Naive B cell (primary cell): ENCODE measurements at regions not wholly inside any gene's neighbourhood (a gene's known extent, or its start where the extent isn't known, plus 50 kb on each side); places are given as distances from the start of the nearest gene placed in this dataset.

ENCODE experiments used
- ATAC-seq, 2 donors: fragments of 150-1000 bp; cut with Tn5 transposase; 2 replicates each; pipeline ENCODE4 v1.10.0; 2021; ENCODE audit warnings: low read depth in 2 of 2, mild to moderate bottlenecking in 2 of 2, moderate library complexity in 2 of 2
- DNase-seq: peaks from one replicate; pipeline ENCODE4 v3.0.0; 2022
- H3K27ac Mint-ChIP-seq, 6 donors: one replicate each; pipeline ENCODE4 v1.8.0; 2020 to 2022; ENCODE audit warnings: mild to moderate bottlenecking in 6 of 6, mixed read lengths in 6 of 6, moderate library complexity in 5 of 6, inconsistent platforms in 2 of 6
- H3K27me3 Mint-ChIP-seq, 3 donors: one replicate each; pipeline ENCODE4 v1.8.0; 2021 to 2022; ENCODE audit warnings: mixed read lengths in 3 of 3, mild to moderate bottlenecking in 1 of 3
- H3K36me3 Mint-ChIP-seq, 2 donors: one replicate each; pipeline ENCODE4 v1.8.0; 2020 to 2022; ENCODE audit warnings: mixed read lengths in 2 of 2, inconsistent platforms in 1 of 2, mild to moderate bottlenecking in 1 of 2
- H3K4me1 Mint-ChIP-seq, 3 donors: one replicate each; pipeline ENCODE4 v1.8.0; 2020 to 2022; ENCODE audit warnings: mixed read lengths in 3 of 3, inconsistent platforms in 1 of 3, mild to moderate bottlenecking in 1 of 3, moderate library complexity in 1 of 3
- H3K4me3 Mint-ChIP-seq, 8 donors: one replicate each; pipeline ENCODE4 v1.8.0; 2020 to 2022; ENCODE audit warnings: mild to moderate bottlenecking in 8 of 8, mixed read lengths in 8 of 8, moderate library complexity in 8 of 8, inconsistent platforms in 2 of 8
- H3K9me3 Mint-ChIP-seq, 7 donors: one replicate each; pipeline ENCODE4 v1.8.0; 2020 to 2022; ENCODE audit warnings: mixed read lengths in 7 of 7, mild to moderate bottlenecking in 5 of 7, inconsistent platforms in 2 of 7, moderate library complexity in 1 of 7

DNA sequence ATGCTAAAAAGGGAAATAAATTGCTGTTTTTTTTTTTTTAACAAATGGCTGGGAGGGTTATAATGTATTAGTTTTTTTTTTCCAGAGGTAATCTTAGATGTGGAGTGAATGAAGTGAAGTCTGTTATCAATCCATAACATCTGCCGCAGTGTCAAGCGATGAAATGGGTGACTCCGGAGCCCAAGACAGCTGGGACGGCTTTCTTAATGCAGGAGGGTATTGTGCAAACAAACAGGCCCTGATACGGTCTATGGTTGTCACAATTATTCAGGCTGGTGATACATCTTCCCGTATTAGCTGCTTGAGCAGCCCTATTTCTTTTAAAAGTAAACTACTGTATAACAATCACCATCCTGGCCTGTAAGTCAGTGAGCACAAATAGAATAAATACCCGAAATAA, 1231.2 kb downstream of the GATA3 start:
- Mint-ChIP-seq H3K27me3 (peaks cover 8 to 20% (median 11%) of the 10 kb centered on the region in 3 donors), H3K27ac (no peak overlapping the region), H3K9me3 (peaks cover 0 to 2% (median 0%) of the 10 kb centered on the region in 7 donors), H3K36me3 (no peaks in the 10 kb centered on the region), H3K4me3 (no peak overlapping the region), H3K4me1 (no peaks in the 10 kb centered on the region)
- ATAC-seq: no peak
- no peak for DNase-seq

DNA sequence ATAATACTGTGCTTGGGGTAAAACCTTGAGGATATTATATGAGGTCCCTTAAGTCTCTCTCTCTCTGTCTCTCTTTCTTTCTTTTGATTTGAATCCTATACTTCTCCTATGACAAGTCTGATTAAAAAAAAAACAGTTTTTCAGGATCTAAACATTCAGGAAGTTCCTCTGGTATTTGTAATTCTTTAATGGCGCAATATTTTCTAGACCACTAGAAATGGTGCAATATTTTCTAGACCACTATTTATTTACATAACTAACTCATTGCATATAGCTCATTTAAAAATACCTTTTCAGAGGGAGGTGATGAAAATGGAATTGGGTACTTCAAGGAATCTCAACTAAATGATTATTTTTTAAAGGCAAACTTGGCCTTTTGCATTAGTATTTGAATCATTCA, 1235.3 kb downstream of the GATA3 start:
- no peak overlapping the region for H3K27ac Mint-ChIP-seq
- H3K27me3 Mint-ChIP-seq: peaks cover 8 to 14% (median 11%) of the 10 kb centered on the region in 3 donors
- peaks cover 0 to 2% (median 0%) of the 10 kb centered on the region in 7 donors for H3K9me3 Mint-ChIP-seq
- no peak for DNase-seq
- no peak for ATAC-seq
- no peak overlapping the region for H3K4me3 Mint-ChIP-seq
- H3K36me3 Mint-ChIP-seq: no peaks in the 10 kb centered on the region
- H3K4me1 Mint-ChIP-seq: peaks cover 0 to 6% (median 0%) of the 10 kb centered on the region in 3 donors

DNA sequence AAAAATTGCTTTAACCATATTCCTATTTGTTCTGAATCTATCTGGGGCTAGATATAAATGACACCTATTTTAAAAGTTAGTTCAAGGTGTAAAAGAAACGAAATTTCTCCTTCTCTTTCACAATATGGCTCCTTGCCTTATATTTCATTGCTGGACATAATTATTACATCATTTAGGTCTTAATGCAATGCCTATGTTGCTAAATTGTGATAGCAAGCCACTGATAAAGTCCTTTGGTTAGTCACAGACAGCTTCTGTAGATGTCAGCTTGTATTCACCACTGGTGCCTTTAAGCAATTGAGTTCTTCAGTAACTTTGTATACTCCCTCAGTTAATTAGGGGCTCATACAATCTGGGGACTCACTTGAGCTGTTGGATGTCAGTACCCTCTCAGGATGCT, 1236.6 kb downstream of the GATA3 start:
- ATAC-seq (no peak), DNase-seq (no peak)
- no peak overlapping the region for H3K27ac Mint-ChIP-seq
- H3K9me3 Mint-ChIP-seq: peaks cover 0 to 2% (median 0%) of the 10 kb centered on the region in 7 donors
- H3K27me3 Mint-ChIP-seq: peaks cover 8 to 14% (median 11%) of the 10 kb centered on the region in 3 donors
- peaks cover 0 to 11% (median 5%) of the 10 kb centered on the region in 3 donors for H3K4me1 Mint-ChIP-seq
- no peaks in the 10 kb centered on the region for H3K36me3 Mint-ChIP-seq
- H3K4me3 Mint-ChIP-seq: no peak overlapping the region

DNA sequence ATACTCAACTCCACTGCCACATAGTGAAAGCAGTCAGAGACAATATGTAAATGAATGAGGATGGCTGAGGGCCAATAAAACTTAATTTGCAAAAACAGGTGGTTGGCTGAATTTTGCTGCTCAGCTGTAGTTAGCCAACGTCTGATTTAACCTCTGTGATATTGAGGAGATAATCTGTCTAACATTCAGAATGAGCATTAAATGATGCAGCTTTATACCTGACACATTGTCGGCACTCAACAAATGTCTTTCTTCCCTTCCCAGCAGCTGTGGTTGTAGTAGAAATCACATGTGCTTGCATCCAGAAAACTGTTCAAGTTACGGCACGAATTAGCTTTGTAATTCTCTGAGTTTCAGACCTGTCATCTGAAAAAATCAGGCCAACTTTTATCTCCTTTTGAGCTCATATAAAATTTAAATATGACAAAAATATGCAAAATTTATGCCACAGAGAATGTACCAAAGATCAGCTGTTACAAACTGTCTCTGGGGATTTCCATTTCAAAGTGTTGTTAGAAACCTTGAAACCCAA, 1239.7 kb downstream of the GATA3 start:
- ATAC-seq (no peak), DNase-seq (no peak)
- H3K27me3 Mint-ChIP-seq: peaks cover 0 to 5% (median 0%) of the 10 kb centered on the region in 3 donors
- H3K4me1 Mint-ChIP-seq: peaks cover 0 to 11% (median 5%) of the 10 kb centered on the region in 3 donors
- H3K36me3 Mint-ChIP-seq: no peaks in the 10 kb centered on the region
- no peaks in the 10 kb centered on the region for H3K9me3 Mint-ChIP-seq
- H3K4me3 Mint-ChIP-seq: no peak overlapping the region
- no peak overlapping the region for H3K27ac Mint-ChIP-seq

DNA sequence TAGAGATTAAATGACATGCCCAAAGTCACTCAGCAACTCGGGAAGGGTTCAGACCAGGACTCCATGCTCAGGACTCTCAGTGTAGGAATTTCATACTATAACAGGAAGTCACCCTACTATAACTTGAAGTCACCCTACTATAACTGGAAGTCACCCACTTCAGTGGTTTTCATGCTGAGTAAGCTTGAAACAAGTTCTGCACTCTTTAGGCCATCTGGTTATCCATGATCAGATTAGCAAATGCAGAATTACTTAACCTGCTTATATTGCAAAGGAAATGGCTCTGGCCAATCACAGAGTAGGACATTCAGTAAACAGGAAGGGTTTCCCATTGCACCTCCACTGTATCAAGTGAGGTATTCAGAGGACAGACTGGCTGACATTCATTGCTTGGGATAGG, 1240.4 kb downstream of the GATA3 start:
- Mint-ChIP-seq H3K4me3 (no peak overlapping the region), H3K36me3 (no peaks in the 10 kb centered on the region), H3K27ac (no peak overlapping the region), H3K4me1 (peaks cover 0 to 11% (median 5%) of the 10 kb centered on the region in 3 donors), H3K9me3 (no peaks in the 10 kb centered on the region), H3K27me3 (peaks cover 0 to 7% (median 0%) of the 10 kb centered on the region in 3 donors)
- ATAC-seq (peak in 1 of 2 donors; percentile 18), DNase-seq (no peak)

DNA sequence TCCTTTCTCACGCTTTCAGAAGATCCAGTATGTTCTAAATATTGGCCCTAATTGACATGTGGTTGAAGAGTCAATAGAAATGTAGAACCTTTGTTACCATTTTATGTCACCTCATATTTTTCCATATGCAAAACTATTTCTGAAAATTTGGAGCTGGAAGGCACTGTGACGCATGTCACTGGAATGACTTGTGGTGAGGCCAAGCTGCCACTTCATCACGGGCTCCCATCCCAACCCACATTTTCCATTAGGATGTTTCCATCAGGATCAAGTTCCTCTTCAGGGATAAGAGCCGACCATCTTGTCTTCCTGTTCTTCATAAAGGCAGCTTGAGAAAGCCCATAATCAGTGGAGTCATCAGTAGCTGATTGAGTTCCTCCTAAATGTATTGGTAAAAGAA, 1241.7 kb downstream of the GATA3 start:
- Mint-ChIP-seq H3K9me3 (no peaks in the 10 kb centered on the region), H3K27me3 (peaks cover 0 to 7% (median 0%) of the 10 kb centered on the region in 3 donors), H3K4me3 (no peak overlapping the region), H3K36me3 (no peaks in the 10 kb centered on the region), H3K27ac (no peak overlapping the region), H3K4me1 (peaks cover 0 to 11% (median 5%) of the 10 kb centered on the region in 3 donors)
- ATAC-seq (no peak), DNase-seq (no peak)

DNA sequence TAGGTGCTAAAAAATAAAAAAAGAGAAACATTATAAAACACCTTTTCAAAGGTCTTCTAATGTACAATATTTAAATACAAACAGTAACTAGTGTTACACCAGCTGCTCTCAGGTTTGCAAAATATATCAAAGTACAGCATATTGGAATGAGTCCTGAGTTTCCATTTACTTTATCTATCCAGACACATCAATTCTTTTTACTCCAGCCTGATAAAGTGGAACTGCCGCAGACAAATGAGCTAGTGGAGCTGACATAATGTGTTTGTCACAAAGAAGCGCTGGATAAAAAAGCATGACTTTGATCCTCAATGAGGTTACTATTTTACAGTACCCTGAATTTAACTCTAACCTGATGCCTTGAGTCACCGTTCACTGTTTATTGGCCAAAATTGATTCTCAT, 1243.1 kb downstream of the GATA3 start:
- Mint-ChIP-seq H3K27ac (no peak overlapping the region), H3K9me3 (no peaks in the 10 kb centered on the region), H3K4me1 (peaks cover 0 to 11% (median 5%) of the 10 kb centered on the region in 3 donors), H3K36me3 (no peaks in the 10 kb centered on the region), H3K4me3 (no peak overlapping the region), H3K27me3 (peaks cover 0 to 7% (median 0%) of the 10 kb centered on the region in 3 donors)
- DNase-seq: no peak
- no peak for ATAC-seq

DNA sequence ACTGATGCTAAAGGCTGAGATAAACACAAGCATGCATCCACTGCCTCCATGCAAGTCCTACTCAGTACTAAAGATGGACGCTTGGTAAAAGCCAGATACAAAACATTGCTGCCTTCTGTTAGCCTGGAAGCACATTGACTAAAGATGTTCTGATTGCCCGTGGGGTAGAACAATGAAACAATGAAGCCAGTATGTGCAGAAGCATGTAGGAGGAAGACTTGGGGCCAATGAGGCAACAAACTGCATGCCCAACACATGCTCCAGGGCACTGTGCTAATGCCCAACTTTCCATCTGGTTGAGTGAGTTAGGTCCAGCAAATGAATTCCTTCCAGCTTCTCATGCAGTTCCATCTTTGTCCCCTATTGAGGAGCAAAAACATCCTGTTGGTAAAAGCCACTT, 1245.5 kb downstream of the GATA3 start:
- ATAC-seq: no peak
- no peak for DNase-seq
- Mint-ChIP-seq H3K9me3 (no peaks in the 10 kb centered on the region), H3K27me3 (peaks cover 0 to 7% (median 7%) of the 10 kb centered on the region in 3 donors), H3K27ac (no peak overlapping the region), H3K36me3 (no peaks in the 10 kb centered on the region), H3K4me3 (no peak overlapping the region), H3K4me1 (peaks cover 0 to 5% (median 5%) of the 10 kb centered on the region in 3 donors)

DNA sequence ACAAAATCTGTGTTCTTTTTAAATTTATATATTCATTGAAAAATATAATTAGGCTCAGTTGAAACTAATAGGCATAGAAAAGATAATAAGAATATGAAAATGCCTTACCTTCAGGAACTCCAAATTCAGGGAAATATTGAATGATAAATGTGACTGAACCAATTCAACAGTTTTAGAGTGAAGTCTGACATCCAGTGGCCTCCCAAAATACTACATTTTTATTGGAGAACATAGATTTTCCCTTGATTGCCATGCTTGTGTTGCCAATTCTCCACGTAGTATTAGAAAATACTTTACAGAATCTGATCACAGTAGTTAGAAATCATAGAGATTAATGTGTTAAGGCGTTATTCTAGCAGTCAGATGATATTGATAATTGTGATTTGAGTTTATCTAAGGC, 1246.7 kb downstream of the GATA3 start:
- Mint-ChIP-seq H3K27me3 (peaks cover 5 to 16% (median 14%) of the 10 kb centered on the region in 3 donors), H3K27ac (no peak overlapping the region), H3K9me3 (no peaks in the 10 kb centered on the region), H3K36me3 (no peaks in the 10 kb centered on the region), H3K4me3 (no peak overlapping the region), H3K4me1 (no peaks in the 10 kb centered on the region)
- DNase-seq (no peak), ATAC-seq (no peak)

DNA sequence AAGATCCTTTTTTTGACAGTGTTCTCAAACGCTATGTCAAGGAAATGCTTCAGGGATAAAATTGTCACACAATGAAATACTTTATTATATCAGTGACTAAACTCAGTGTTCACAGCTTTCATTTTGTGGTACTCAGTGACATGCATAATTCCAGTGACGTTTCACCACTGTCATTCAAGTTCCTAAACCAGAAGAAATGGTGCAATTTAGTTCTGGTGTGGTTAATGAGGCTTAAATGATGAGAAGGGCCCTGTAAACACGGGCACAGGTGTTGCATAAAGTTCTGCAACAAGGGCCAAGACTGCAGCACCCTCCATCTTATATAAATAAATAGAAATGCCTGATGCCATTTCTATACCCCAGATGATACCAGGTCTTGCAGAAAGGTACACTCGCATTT, 1247.1 kb downstream of the GATA3 start:
- DNase-seq (no peak), ATAC-seq (no peak)
- Mint-ChIP-seq H3K4me1 (no peaks in the 10 kb centered on the region), H3K27me3 (peaks cover 9 to 20% (median 18%) of the 10 kb centered on the region in 3 donors), H3K36me3 (no peaks in the 10 kb centered on the region), H3K4me3 (no peak overlapping the region), H3K9me3 (no peaks in the 10 kb centered on the region), H3K27ac (no peak overlapping the region)

DNA sequence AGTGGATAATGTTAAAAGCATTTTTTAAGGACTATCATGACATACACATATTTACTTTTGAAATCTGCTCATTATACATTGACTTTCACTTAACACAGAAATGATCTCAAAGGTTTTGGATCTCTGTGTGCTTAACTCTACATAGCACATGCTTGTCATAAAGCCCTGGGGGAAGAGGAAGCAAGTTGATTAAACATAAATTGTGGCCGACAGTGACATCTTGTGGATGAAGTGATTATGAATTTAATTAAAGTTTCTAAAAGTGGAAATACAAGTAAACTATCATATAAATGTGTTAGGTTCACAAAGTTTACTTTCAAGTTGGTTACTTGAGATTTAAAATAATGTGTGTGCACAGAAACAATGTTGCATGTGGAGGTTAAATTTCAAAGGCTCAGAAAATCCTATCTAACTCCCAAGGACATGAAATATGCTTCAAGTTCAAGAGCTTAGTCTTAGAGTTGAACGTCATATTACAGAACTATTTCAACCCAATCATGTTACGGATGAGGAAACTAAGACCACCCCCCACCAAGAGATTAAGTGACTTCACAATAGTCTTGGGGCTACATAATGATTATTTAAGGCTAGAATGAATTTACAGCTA, 1247.8 kb downstream of the GATA3 start:
- no peaks in the 10 kb centered on the region for H3K4me1 Mint-ChIP-seq
- H3K36me3 Mint-ChIP-seq: no peaks in the 10 kb centered on the region
- H3K4me3 Mint-ChIP-seq: no peak overlapping the region
- H3K27ac Mint-ChIP-seq: no peak overlapping the region
- H3K9me3 Mint-ChIP-seq: no peaks in the 10 kb centered on the region
- ATAC-seq (no peak), DNase-seq (peak; percentile 11)
- H3K27me3 Mint-ChIP-seq: peaks cover 9 to 25% (median 25%) of the 10 kb centered on the region in 3 donors

DNA sequence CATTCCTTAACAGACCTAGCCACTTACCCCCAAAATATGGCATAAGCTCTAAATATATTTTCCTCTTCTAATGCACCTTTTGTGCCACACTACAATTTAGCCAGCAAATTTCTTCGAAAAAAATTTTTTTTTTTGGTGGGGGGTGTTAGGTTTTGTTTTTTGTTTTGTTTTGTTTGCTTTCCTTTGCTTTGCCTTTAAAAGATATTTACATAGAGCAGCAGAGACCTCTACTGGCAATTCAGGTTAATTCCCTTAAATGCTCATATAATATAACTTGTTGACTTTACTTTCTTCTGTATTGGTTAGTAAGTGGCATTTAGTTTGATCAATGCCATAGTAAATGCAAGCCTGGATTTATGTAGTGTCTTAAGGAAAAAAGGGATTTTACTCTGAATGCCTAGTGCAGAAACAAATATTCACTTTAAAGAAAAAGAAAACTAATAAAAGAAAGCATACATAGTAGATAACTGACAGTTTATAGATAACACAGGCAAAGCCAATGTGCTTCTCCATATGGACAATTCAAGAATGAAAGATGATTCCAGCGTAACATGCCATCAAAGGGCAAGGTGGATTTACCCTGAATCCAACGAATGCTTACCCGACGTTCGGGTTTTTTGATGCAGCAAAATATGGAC, 1250.6 kb downstream of the GATA3 start:
- H3K36me3 Mint-ChIP-seq: no peaks in the 10 kb centered on the region
- H3K4me3 Mint-ChIP-seq: no peak overlapping the region
- ATAC-seq (no peak), DNase-seq (no peak)
- H3K4me1 Mint-ChIP-seq: no peaks in the 10 kb centered on the region
- peaks cover 13 to 30% (median 24%) of the 10 kb centered on the region in 3 donors for H3K27me3 Mint-ChIP-seq
- H3K27ac Mint-ChIP-seq: no peak overlapping the region
- H3K9me3 Mint-ChIP-seq: no peaks in the 10 kb centered on the region

DNA sequence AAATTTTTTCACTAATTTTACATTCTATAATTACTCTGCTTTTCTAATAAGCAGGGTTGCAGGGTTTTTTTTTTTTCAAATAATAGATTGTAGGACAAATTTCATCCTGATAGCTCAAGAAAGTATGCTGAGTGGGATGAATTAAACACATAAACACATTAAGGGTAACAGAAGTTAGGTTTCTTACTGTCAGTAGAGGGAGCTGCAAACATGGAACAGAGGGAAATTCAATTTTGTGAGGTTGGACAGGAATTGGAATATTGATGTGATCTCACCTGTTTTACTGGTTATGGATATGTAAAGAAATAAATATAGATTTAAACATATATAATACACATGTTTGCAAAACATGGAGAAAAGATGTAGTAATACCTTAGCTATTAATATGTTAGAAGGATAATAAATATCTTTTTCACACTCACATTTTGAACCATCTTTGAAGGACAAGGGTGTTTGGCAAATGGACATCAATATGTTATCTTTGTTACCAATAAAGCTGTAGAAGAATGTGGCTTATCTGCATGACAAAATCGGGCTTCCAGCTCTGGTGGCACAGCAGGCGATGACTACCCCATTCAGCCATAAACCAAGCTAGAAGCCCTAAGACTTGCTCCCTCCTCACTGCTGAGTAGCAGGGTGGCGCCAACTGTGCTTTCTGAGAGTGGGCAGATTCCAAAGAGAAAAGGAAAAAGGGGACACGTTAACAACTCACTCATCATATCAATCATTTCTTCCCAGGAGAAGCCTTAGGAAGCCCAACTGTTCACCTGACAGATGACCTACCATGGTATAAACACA, 1257.4 kb downstream of the GATA3 start:
- no peaks in the 10 kb centered on the region for H3K36me3 Mint-ChIP-seq
- no peak overlapping the region for H3K4me3 Mint-ChIP-seq
- DNase-seq (no peak), ATAC-seq (no peak)
- H3K27me3 Mint-ChIP-seq: peaks cover 7 to 15% (median 9%) of the 10 kb centered on the region in 3 donors
- peaks cover 0 to 3% (median 0%) of the 10 kb centered on the region in 3 donors for H3K4me1 Mint-ChIP-seq
- H3K27ac Mint-ChIP-seq: no peak overlapping the region
- no peaks in the 10 kb centered on the region for H3K9me3 Mint-ChIP-seq
